GM12873 (cell line): ENCODE measurements at regions not wholly inside any gene's neighbourhood (a gene's known extent, or its start where the extent isn't known, plus 50 kb on each side); places are given as distances from the start of the nearest gene placed in this dataset.

Experiments
- CTCF ChIP-seq: IDR thresholded peaks from 2 replicates; pipeline ENCODE4 v1.5.1; 2012; ENCODE audit warnings: low read depth, mild to moderate bottlenecking, moderate library complexity, low read length, control low read depth; ENCODE audit not compliant: insufficient read depth; ENCODE audit errors: missing control alignments

GRCh38 chr2:188787658-188788240 lies 186.4 kb upstream of the COL3A1 start:
- no peak for TF ChIP-seq CTCF

GRCh38 chr2:188788621-188789020 lies 185.6 kb upstream of the COL3A1 start:
- no peak for TF ChIP-seq CTCF

- no peak for TF ChIP-seq CTCF
Observed at GRCh38 chr2:188789951-188790350, 184.2 kb upstream of the COL3A1 start.

- TF ChIP-seq CTCF, result no peak
Observed at GRCh38 chr2:188795762-188796161, 178.4 kb upstream of the COL3A1 start.

GRCh38 chr2:188797371-188797770 lies 176.8 kb upstream of the COL3A1 start:
- no peak for TF ChIP-seq CTCF

- TF ChIP-seq CTCF, result no peak
Observed at GRCh38 chr2:188798159-188798558, 176.0 kb upstream of the COL3A1 start.

- no peak for TF ChIP-seq CTCF
Observed at GRCh38 chr2:188805219-188805618, 169.0 kb upstream of the COL3A1 start.
